GM12864 (cell line): ENCODE measurements at regions not wholly inside any gene's neighbourhood (a gene's known extent, or its start where the extent isn't known, plus 50 kb on each side); places are given as distances from the start of the nearest gene placed in this dataset.

ENCODE experiments used
- DNase-seq: peaks from one replicate; pipeline ENCODE4 v3.0.0-alpha.2; 2011; ENCODE audit warnings: low read depth
- H3K4me3 ChIP-seq: 2 replicates; pipeline ENCODE4 v1.5.1; 2011; ENCODE audit warnings: mild to moderate bottlenecking, low read depth, low read length, control low read depth
- CTCF ChIP-seq: IDR thresholded peaks from 2 replicates; pipeline ENCODE4 v1.5.1; 2011; ENCODE audit warnings: low read depth, mild to moderate bottlenecking, moderate library complexity, low read length, control low read depth, inconsistent platforms; ENCODE audit errors: missing control alignments

GRCh38 chr9:107973451-107973850 is 483.9 kb upstream of the KLF4 start:
- no peak for TF ChIP-seq CTCF
- DNase-seq, result no peak
- H3K4me3 ChIP-seq, result no peak overlapping the region

- no peak for DNase-seq
- TF ChIP-seq CTCF, result no peak
- H3K4me3 ChIP-seq, result no peak overlapping the region
These were observed 482.8 kb upstream of the KLF4 start for GRCh38 chr9:107972346-107972745.

- no peak for DNase-seq
- no peak overlapping the region for H3K4me3 ChIP-seq
- TF ChIP-seq CTCF, result no peak
These were observed 481.7 kb upstream of the KLF4 start for GRCh38 chr9:107971241-107971640.

GRCh38 chr9:107970726-107971125 is 481.2 kb upstream of the KLF4 start:
- H3K4me3 ChIP-seq, result no peak overlapping the region
- no peak for TF ChIP-seq CTCF
- no peak for DNase-seq

- no peak for DNase-seq
- no peak for TF ChIP-seq CTCF
- no peak overlapping the region for H3K4me3 ChIP-seq
These were observed 480.2 kb upstream of the KLF4 start for GRCh38 chr9:107969727-107970126.

GRCh38 chr9:107969141-107969540 is 479.6 kb upstream of the KLF4 start:
- no peak for TF ChIP-seq CTCF
- no peak overlapping the region for H3K4me3 ChIP-seq
- DNase-seq, result no peak

GRCh38 chr9:107963246-107963645 is 473.7 kb upstream of the KLF4 start:
- no peak for TF ChIP-seq CTCF
- no peak overlapping the region for H3K4me3 ChIP-seq
- DNase-seq, result no peak
